HUES6 (cell line): ENCODE measurements at regions not wholly inside any gene's neighbourhood (a gene's known extent, or its start where the extent isn't known, plus 50 kb on each side); places are given as distances from the start of the nearest gene placed in this dataset.
"Not testable (repeated sequence)": the region's sequence is repeated elsewhere in the genome, so short reads cannot be mapped to it uniquely, and the experiment has no call there.

Source experiments
- H3K27ac ChIP-seq: 2 replicates; pipeline ENCODE4 v1.7.0; 2013; ENCODE audit warnings: low read depth, mild to moderate bottlenecking, low read length, inconsistent platforms
- H3K27me3 ChIP-seq: 2 replicates; pipeline ENCODE4 v1.6.1; 2013; ENCODE audit warnings: low read length; ENCODE audit not compliant: control insufficient read depth, insufficient read depth
- H3K36me3 ChIP-seq: 2 replicates; pipeline ENCODE4 v1.6.1; 2013; ENCODE audit warnings: low read length; ENCODE audit not compliant: control insufficient read depth, insufficient read depth
- H3K4me1 ChIP-seq: 2 replicates; pipeline ENCODE4 v1.6.1; 2013; ENCODE audit warnings: low read length; ENCODE audit not compliant: control insufficient read depth, insufficient read depth
- H3K4me3 ChIP-seq: 2 replicates; pipeline ENCODE4 v1.5.1; 2013; ENCODE audit warnings: low read depth, low read length
- H3K9ac ChIP-seq: one replicate; pipeline ENCODE4 v1.6.1; 2013; ENCODE audit warnings: mild to moderate bottlenecking, low read length
- H3K9me3 ChIP-seq: 2 replicates; pipeline ENCODE4 v1.6.1; 2013; ENCODE audit warnings: low read depth, low read length; ENCODE audit not compliant: control insufficient read depth, insufficient read depth

DNA sequence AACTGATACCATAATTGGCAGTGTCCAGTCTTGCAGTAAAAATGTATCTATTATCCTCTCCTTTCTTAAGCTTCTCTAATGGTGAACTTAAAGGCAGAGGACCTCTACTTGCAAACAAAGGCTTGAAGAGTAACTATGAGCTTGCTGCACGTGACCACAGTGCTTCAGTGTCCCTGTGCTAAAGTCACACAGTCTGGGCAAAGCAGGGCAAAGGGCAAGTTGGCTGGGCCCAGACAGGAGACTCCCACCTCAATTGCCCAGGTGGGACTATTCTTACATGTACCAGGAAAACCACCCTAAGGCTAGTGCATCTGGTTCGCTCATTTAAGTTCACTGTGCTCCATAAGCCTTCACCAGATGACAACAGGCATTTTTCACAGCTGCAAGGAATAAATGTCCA lies 374.2 kb upstream of the PROX1 start:
- no peaks in the 10 kb centered on the region for H3K9me3 ChIP-seq
- H3K36me3 ChIP-seq = no peaks in the 10 kb centered on the region
- no peak overlapping the region for H3K27ac ChIP-seq
- H3K4me3 ChIP-seq = no peak overlapping the region
- no peaks in the 10 kb centered on the region for H3K4me1 ChIP-seq
- no peaks in the 10 kb centered on the region for H3K27me3 ChIP-seq
- no peak overlapping the region for H3K9ac ChIP-seq

DNA sequence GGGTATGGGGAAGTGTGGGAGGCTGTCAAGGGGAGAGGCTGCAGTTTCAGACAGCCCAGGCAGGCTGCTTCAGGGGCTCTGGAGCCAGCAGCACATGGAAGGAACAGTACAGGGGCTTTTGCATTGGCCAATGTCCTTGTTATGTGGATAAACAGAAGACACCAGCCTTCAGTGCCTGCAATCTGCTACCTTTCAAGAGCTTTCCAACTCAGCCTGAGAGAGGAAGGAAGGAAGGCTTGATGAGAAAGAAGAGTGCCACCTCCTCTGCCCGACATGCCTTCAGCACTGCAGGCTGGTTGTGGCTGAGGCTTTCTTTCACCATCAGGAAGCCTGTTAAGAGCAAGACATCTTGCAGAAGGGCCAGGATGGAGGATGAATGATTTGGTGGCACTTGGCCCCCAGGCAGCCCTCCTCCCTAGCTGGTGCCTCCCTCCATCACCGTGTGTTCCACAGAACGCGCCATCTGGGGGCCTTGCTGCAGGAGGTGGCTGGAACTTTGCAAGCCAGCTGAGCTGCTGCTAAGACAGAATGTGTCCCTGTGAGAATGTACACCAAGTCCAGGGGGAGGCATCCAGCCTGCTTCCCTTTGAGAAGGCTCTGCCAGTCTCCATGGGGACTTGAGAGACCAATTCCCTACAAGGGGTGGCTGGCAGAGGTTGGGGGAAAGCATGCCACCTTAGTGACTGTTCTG lies 372.4 kb upstream of the PROX1 start:
- Histone ChIP-seq H3K4me1 (no peaks in the 10 kb centered on the region), H3K27ac (no peak overlapping the region), H3K27me3 (no peaks in the 10 kb centered on the region), H3K36me3 (no peaks in the 10 kb centered on the region), H3K9ac (no peak overlapping the region), H3K9me3 (no peaks in the 10 kb centered on the region), H3K4me3 (no peak overlapping the region)

- H3K4me1 ChIP-seq = no peaks in the 10 kb centered on the region
- H3K4me3 ChIP-seq = no peak overlapping the region
- H3K9ac ChIP-seq = no peak overlapping the region
- no peaks in the 10 kb centered on the region for H3K27me3 ChIP-seq
- H3K27ac ChIP-seq = no peak overlapping the region
- H3K9me3 ChIP-seq = no peaks in the 10 kb centered on the region
- H3K36me3 ChIP-seq = no peaks in the 10 kb centered on the region
These were observed 370.6 kb upstream of the PROX1 start for GRCh38 chr1:213617133-213617532.

DNA sequence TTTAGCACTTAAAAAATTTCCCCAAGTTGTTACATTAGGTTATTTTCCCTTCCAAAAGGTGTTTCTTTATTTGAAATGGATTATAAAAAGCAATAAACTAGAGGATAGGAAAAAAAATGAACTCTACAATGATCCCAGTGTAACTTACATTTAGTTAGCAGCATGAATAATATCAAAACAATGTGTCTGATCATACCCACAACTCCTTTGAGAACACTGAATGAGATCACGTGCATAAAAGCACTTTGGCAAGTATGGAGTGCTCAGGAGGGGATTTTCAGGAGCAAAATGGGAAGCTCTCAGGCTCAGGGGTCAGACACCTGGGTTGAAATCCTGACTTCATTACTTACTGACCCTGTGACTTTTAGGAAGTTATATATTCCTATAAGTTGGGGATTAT lies 369.7 kb upstream of the PROX1 start:
- no peaks in the 10 kb centered on the region for H3K36me3 ChIP-seq
- H3K4me1 ChIP-seq = no peaks in the 10 kb centered on the region
- no peak overlapping the region for H3K27ac ChIP-seq
- no peaks in the 10 kb centered on the region for H3K27me3 ChIP-seq
- H3K9ac ChIP-seq = no peak overlapping the region
- no peaks in the 10 kb centered on the region for H3K9me3 ChIP-seq
- H3K4me3 ChIP-seq = no peak overlapping the region

- Histone ChIP-seq H3K4me3 (no peak overlapping the region), H3K9ac (no peak overlapping the region), H3K27ac (no peak overlapping the region), H3K4me1 (no peaks in the 10 kb centered on the region), H3K9me3 (no peaks in the 10 kb centered on the region), H3K36me3 (no peaks in the 10 kb centered on the region), H3K27me3 (no peaks in the 10 kb centered on the region)
These were observed 368.7 kb upstream of the PROX1 start for GRCh38 chr1:213619026-213619425.

- no peaks in the 10 kb centered on the region for H3K4me1 ChIP-seq
- no peak overlapping the region for H3K9ac ChIP-seq
- H3K9me3 ChIP-seq = no peaks in the 10 kb centered on the region
- no peaks in the 10 kb centered on the region for H3K36me3 ChIP-seq
- no peaks in the 10 kb centered on the region for H3K27me3 ChIP-seq
- H3K27ac ChIP-seq = no peak overlapping the region
- H3K4me3 ChIP-seq = no peak overlapping the region
These were observed 366.7 kb upstream of the PROX1 start for GRCh38 chr1:213621077-213621476.

DNA sequence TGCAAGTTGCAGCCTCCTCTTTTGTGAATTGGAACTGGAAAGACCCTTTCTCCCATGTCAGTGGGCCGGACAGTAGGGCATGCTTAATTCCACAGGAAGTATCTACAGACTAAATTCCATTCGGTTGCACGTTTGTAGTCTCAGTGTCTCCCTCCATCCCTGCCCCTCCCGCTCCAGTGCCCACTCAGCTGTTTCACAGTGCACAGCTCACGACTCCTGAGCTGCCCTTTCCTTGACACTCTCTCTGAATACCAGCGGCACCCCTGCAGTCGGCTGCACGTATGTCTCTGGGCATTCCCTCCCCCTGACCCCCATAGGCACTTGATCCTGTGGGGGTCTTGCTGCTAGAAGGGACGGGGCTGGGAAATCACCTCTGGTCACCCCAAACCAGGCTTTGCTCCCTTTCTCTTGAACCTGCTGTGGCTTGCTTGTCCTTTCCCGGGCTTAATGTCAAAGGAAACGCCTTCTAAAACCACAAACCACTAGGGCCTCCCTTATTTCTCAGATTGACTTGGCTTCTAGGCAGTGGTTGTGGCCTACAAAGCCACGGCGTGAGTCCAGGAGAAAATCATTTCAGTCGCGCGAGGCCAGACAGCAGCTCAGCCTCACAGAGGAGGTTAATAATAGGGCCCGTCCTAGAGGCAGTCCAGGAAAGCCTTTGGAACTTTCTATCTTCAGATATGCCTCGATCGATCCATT lies 365.3 kb upstream of the PROX1 start:
- Histone ChIP-seq H3K4me3 (no peak overlapping the region), H3K36me3 (no peaks in the 10 kb centered on the region), H3K27ac (no peak overlapping the region), H3K27me3 (no peaks in the 10 kb centered on the region), H3K9me3 (no peaks in the 10 kb centered on the region), H3K4me1 (no peaks in the 10 kb centered on the region), H3K9ac (no peak overlapping the region)

GRCh38 chr1:213623064-213623581 lies 364.6 kb upstream of the PROX1 start:
- no peaks in the 10 kb centered on the region for H3K4me1 ChIP-seq
- H3K27me3 ChIP-seq = no peaks in the 10 kb centered on the region
- no peaks in the 10 kb centered on the region for H3K9me3 ChIP-seq
- no peaks in the 10 kb centered on the region for H3K36me3 ChIP-seq
- H3K27ac ChIP-seq = no peak overlapping the region
- no peak overlapping the region for H3K9ac ChIP-seq
- H3K4me3 ChIP-seq = no peak overlapping the region

DNA sequence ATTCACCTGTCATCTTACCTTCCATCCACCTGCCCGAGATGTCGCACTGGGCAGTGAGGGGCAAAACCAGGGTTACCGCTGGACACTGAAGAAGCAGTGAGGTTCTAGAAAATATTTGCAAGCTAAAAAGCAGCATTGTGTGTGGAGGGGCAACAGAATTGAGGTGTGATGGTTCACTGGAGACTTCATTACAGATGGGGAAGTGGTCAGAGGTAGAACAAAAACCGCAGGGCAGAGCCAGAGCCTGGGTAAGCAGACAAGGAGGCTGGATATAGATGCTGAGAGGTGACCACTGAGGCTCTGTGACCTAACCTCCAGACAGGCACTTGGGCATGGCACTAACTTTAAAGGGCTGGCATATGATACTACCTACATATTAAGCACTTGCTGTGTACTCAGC lies 363.9 kb upstream of the PROX1 start:
- Histone ChIP-seq H3K9me3 (no peaks in the 10 kb centered on the region), H3K4me1 (no peaks in the 10 kb centered on the region), H3K4me3 (no peak overlapping the region), H3K36me3 (no peaks in the 10 kb centered on the region), H3K27ac (no peak overlapping the region), H3K9ac (no peak overlapping the region), H3K27me3 (no peaks in the 10 kb centered on the region)

- not testable (repeated sequence) for H3K27me3 ChIP-seq, H3K36me3 ChIP-seq, H3K4me3 ChIP-seq, H3K9ac ChIP-seq, H3K4me1 ChIP-seq, H3K9me3 ChIP-seq, H3K27ac ChIP-seq
These were observed 351.0 kb upstream of the PROX1 start for GRCh38 chr1:213636778-213637177.

GRCh38 chr1:213641312-213641711 lies 346.5 kb upstream of the PROX1 start:
- H3K9me3 ChIP-seq = no peaks in the 10 kb centered on the region

More at GRCh38 chr1:213641312-213641711, 346.5 kb upstream of the PROX1 start:
- Histone ChIP-seq H3K27ac (no peak overlapping the region), H3K27me3 (no peaks in the 10 kb centered on the region), H3K4me3 (no peak overlapping the region), H3K36me3 (no peaks in the 10 kb centered on the region), H3K4me1 (no peaks in the 10 kb centered on the region), H3K9ac (no peak overlapping the region)
